ENCODE measurements at regions not wholly inside any gene's neighbourhood (a gene's known extent, or its start where the extent isn't known, plus 50 kb on each side); places are given as distances from the start of the nearest gene placed in this dataset.

DNA sequence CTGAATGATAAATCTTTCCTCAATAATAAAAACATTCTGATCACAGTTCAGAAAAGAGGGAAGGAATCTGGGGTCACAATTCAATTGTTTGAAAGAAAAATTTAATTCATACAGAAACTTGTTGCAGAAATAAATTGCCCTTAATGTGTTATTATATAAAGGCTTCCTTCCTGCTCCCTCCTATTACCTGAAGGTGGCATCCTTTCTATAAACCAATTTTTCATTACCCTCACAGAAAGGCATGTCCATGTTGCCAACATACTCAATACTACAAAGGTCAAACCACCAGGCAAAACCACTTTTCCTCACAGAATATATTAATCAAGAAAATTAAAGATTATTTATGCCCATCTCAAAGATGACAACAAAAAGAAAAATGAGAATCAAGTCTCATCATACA lies 194.3 kb upstream of the CT83 start:
- no peak for TF ChIP-seq CTCF (IDR thresholded peaks at IDR 0.05)
- TF ChIP-seq EZH2phosphoT487 (IDR thresholded peaks at IDR 0.05) = no peak
- TF ChIP-seq EZH2 (IDR thresholded peaks at IDR 0.05) = no peak

Data from neural progenitor cell (in vitro differentiated cells).